H1 (cell line): ENCODE measurements at regions not wholly inside any gene's neighbourhood (a gene's known extent, or its start where the extent isn't known, plus 50 kb on each side); places are given as distances from the start of the nearest gene placed in this dataset.

Experiments
- CTCF ChIA-PET: fragments of 300-600 bp; sonication (Branson Sonifier 250); formaldehyde crosslinking; loops from one replicate; lab custom pipeline; 2021; ENCODE audit not compliant: partially characterized antibody; lab: Charles Lee
- POLR2A ChIA-PET: fragments of 300-600 bp; sonication (Branson Sonifier 250); formaldehyde crosslinking; loops from one replicate; lab custom pipeline; 2021; ENCODE audit warnings: inconsistent platforms; ENCODE audit not compliant: partially characterized antibody; lab: Charles Lee
- DNase-seq, 2 experiments: peaks; one replicate each; pipeline versions ENCODE4 v3.0.0 to v3.0.0-alpha.2; 2010 to 2022; ENCODE audit warnings: low spot score in 2 of 2, low read depth in 1 of 2, mixed read lengths in 1 of 2
- FAIRE-seq: peaks from 2 replicates; lab custom pipeline; 2011; peaks lifted over from hg19 to GRCh38; lab: Jason Lieb, UNC
- H2AFZ ChIP-seq: 2 replicates; pipeline ENCODE4 v1.8.1; 2012; ENCODE audit warnings: low read length, inconsistent platforms
- H2AK5ac ChIP-seq: 2 replicates; pipeline ENCODE4 v1.6.1; 2013; ENCODE audit warnings: low read depth, low read length
- H2BK120ac ChIP-seq: replicated peaks from 2 replicates; pipeline ENCODE3; 2013; ENCODE audit warnings: low read depth, low read length, inconsistent platforms
- H2BK12ac ChIP-seq: 2 replicates; pipeline ENCODE4 v1.6.1; 2013; ENCODE audit warnings: low read depth, low read length
- H2BK15ac ChIP-seq: 2 replicates; pipeline ENCODE4 v1.6.1; 2013; ENCODE audit warnings: low read length
- H2BK20ac ChIP-seq: 2 replicates; pipeline ENCODE4 v1.6.1; 2013; ENCODE audit warnings: low read length
- H2BK5ac ChIP-seq: 2 replicates; pipeline ENCODE4 v1.6.1; 2013; ENCODE audit warnings: low read depth, low read length
- H3K14ac ChIP-seq: 2 replicates; pipeline ENCODE4 v1.6.1; 2013; ENCODE audit warnings: inconsistent platforms; ENCODE audit not compliant: insufficient read length
- H3K18ac ChIP-seq: 2 replicates; pipeline ENCODE4 v1.6.1; 2013; ENCODE audit warnings: low read length; ENCODE audit errors: extremely low read depth
- H3K23ac ChIP-seq: 2 replicates; pipeline ENCODE4 v1.6.1; 2013; ENCODE audit warnings: inconsistent platforms; ENCODE audit not compliant: insufficient read length
- H3K23me2 ChIP-seq: 2 replicates; pipeline ENCODE4 v1.6.1; 2013; ENCODE audit warnings: low read depth, low read length
- H3K27ac ChIP-seq: 2 replicates; pipeline ENCODE4 v1.6.1; 2011; ENCODE audit warnings: low read depth, low read length, inconsistent platforms
- H3K27me3 ChIP-seq, 4 experiments: replicated peaks in 1 of 4; 1 replicate in 1 of 4; 2 replicates in 3 of 4; pipeline versions ENCODE4 v1.6.1 to v1.8.1; 2011 to 2013; ENCODE audit warnings: low read length in 3 of 4, mild to moderate bottlenecking in 3 of 4, inconsistent platforms in 2 of 4, mixed read lengths in 2 of 4, moderate library complexity in 1 of 4; ENCODE audit not compliant: control insufficient read depth in 3 of 4, insufficient read depth in 3 of 4; ENCODE audit errors: extremely low read depth in 1 of 4
- H3K36me3 ChIP-seq, 4 experiments: 2 replicates each; pipeline versions ENCODE4 v1.6.1 to v1.8.1; 2011 to 2013; ENCODE audit warnings: mild to moderate bottlenecking in 4 of 4, low read length in 3 of 4, moderate library complexity in 2 of 4, control low read depth in 1 of 4, inconsistent platforms in 1 of 4; ENCODE audit not compliant: insufficient read depth in 4 of 4, control insufficient read depth in 2 of 4
- H3K4ac ChIP-seq: replicated peaks from 2 replicates; pipeline ENCODE3; 2013; ENCODE audit warnings: low read length, low read depth, mixed read lengths, inconsistent platforms; ENCODE audit not compliant: insufficient read length
- H3K4me1 ChIP-seq, 4 experiments: replicated peaks in 1 of 4; 1 replicate in 1 of 4; 2 replicates in 3 of 4; pipeline versions ENCODE4 v1.6.1 to v1.8.1; 2011 to 2013; ENCODE audit warnings: low read length in 3 of 4, inconsistent platforms in 2 of 4, mixed read lengths in 1 of 4; ENCODE audit not compliant: insufficient read depth in 4 of 4, control insufficient read depth in 3 of 4
- H3K4me2 ChIP-seq, 2 experiments: 2 replicates each; pipeline versions ENCODE4 v1.6.1 to v1.8.1; 2011 to 2013; ENCODE audit warnings: low read depth in 2 of 2, low read length in 2 of 2, control low read depth in 1 of 2, inconsistent platforms in 1 of 2, mild to moderate bottlenecking in 1 of 2; ENCODE audit not compliant: insufficient read depth in 1 of 2
- H3K4me3 ChIP-seq, 4 experiments: fragments of 200-600, 300-600 bp in 1 of 4; sonication (generic), shearing (Covaris generic), sonication (Bioruptor Twin) in 1 of 4; 2 replicates each; pipeline versions ENCODE4 v1.5.1 to v1.8.1; 2011 to 2016; ENCODE audit warnings: low read length in 4 of 4, low read depth in 3 of 4, control low read depth in 2 of 4, inconsistent platforms in 2 of 4, mild to moderate bottlenecking in 2 of 4, mixed read lengths in 1 of 4, moderate library complexity in 1 of 4; ENCODE audit not compliant: insufficient read depth in 2 of 4; ENCODE audit errors: extremely low read depth in 1 of 4
- H3K56ac ChIP-seq: replicated peaks from 2 replicates; pipeline ENCODE3; 2013; ENCODE audit warnings: low read depth, mild to moderate bottlenecking, mixed read lengths, low read length, inconsistent platforms; ENCODE audit not compliant: insufficient read length
- H3K79me1 ChIP-seq: 2 replicates; pipeline ENCODE4 v1.6.1; 2013; ENCODE audit warnings: low read depth, low read length, control low read depth
- H3K79me2 ChIP-seq, 2 experiments: 2 replicates each; pipeline versions ENCODE4 v1.6.1 to v1.8.1; 2012 to 2013; ENCODE audit warnings: low read length in 2 of 2, mild to moderate bottlenecking in 2 of 2, inconsistent platforms in 1 of 2; ENCODE audit not compliant: insufficient read depth in 2 of 2, control insufficient read depth in 1 of 2
- H3K9ac ChIP-seq, 4 experiments: replicated peaks in 1 of 4; 1 replicate in 1 of 4; 2 replicates in 3 of 4; pipeline versions ENCODE4 v1.6.1 to v1.8.1; 2011 to 2013; ENCODE audit warnings: low read depth in 3 of 4, low read length in 3 of 4, control low read depth in 2 of 4, mild to moderate bottlenecking in 2 of 4, moderate library complexity in 2 of 4, inconsistent platforms in 1 of 4; ENCODE audit errors: extremely low read depth in 1 of 4
- H3K9me3 ChIP-seq, 2 experiments: 2 replicates each; pipeline versions ENCODE4 v1.6.1 to v1.8.1; 2012 to 2013; ENCODE audit warnings: mild to moderate bottlenecking in 2 of 2, moderate library complexity in 2 of 2, control low read depth in 1 of 2, inconsistent platforms in 1 of 2, low read depth in 1 of 2, low read length in 1 of 2, mixed read lengths in 1 of 2; ENCODE audit not compliant: insufficient read depth in 2 of 2
- H4K20me1 ChIP-seq, 2 experiments: replicated peaks in 1 of 2; 2 replicates each; pipeline versions ENCODE3 to v1.8.1; 2011 to 2013; ENCODE audit warnings: inconsistent platforms in 2 of 2, low read length in 2 of 2, mild to moderate bottlenecking in 1 of 2; ENCODE audit not compliant: insufficient read depth in 2 of 2, control insufficient read depth in 1 of 2
- H4K5ac ChIP-seq: 2 replicates; pipeline ENCODE4 v1.6.1; 2013; ENCODE audit warnings: low read length, low read depth, mixed read lengths, inconsistent platforms; ENCODE audit not compliant: insufficient read length
- H4K8ac ChIP-seq: 2 replicates; pipeline ENCODE4 v1.8.0; 2013; ENCODE audit warnings: mild to moderate bottlenecking, moderate library complexity, low read length, inconsistent platforms; ENCODE audit not compliant: insufficient read depth; ENCODE audit errors: extremely low read depth
- H4K91ac ChIP-seq: replicated peaks from 2 replicates; pipeline ENCODE3; 2013; ENCODE audit warnings: low read length, mixed read lengths, inconsistent platforms; ENCODE audit not compliant: insufficient read length
- FOSL1 ChIP-seq: IDR thresholded peaks from 2 replicates; pipeline ENCODE4 v1.6.1; 2011; ENCODE audit warnings: mild to moderate bottlenecking, low read depth, low read length, moderate library complexity; ENCODE audit not compliant: insufficient read depth
- GTF2F1 ChIP-seq: IDR thresholded peaks from 2 replicates; pipeline ENCODE4 v1.6.1; 2012; ENCODE audit warnings: low read depth, low read length, improper control_type of control experiment, borderline replicate concordance
- HDAC2 ChIP-seq, 2 experiments: fragments of 300-600 bp in 1 of 2; sonication (generic) in 1 of 2; IDR thresholded peaks; 2 replicates each; pipeline ENCODE4 v1.6.1; 2011 to 2012; ENCODE audit warnings: low read depth in 2 of 2, low read length in 2 of 2, mild to moderate bottlenecking in 2 of 2, moderate library complexity in 2 of 2, borderline replicate concordance in 1 of 2, inconsistent platforms in 1 of 2
- KDM1A ChIP-seq: fragments of 200-600, 300-600 bp; sonication (generic); IDR thresholded peaks from 2 replicates; pipeline ENCODE4 v1.7.1; 2016; ENCODE audit warnings: mild to moderate bottlenecking, low read length, borderline replicate concordance
- NANOG ChIP-seq: IDR thresholded peaks from 2 replicates; pipeline ENCODE4 v1.6.1; 2011; ENCODE audit warnings: low read length, low read depth, mild to moderate bottlenecking, inconsistent platforms; ENCODE audit not compliant: insufficient read depth, poor library complexity, severe bottlenecking
- POLR2A ChIP-seq, 2 experiments: IDR thresholded peaks; 1 replicate in 1 of 2; 2 replicates in 1 of 2; pipeline ENCODE4 v1.6.1; 2011; ENCODE audit warnings: low read depth in 2 of 2, low read length in 2 of 2, mild to moderate bottlenecking in 2 of 2; ENCODE audit errors: control extremely low read depth in 1 of 2
- TAF1 ChIP-seq: IDR thresholded peaks from 2 replicates; pipeline ENCODE4 v1.6.1; 2011; ENCODE audit warnings: mild to moderate bottlenecking, low read depth, low read length
- TBP ChIP-seq: IDR thresholded peaks from 2 replicates; pipeline ENCODE4 v1.6.1; 2011; ENCODE audit warnings: low read depth, low read length, improper control_type of control experiment
- WGBS, 2 experiments: shearing (Covaris generic) in 1 of 2; methylation state at CpG; one replicate each; pipeline versions ENCODE4 v1.1.6 to v1.1.7; 2013 to 2015; ENCODE audit warnings: low lambda C conversion rate in 2 of 2, mixed read lengths in 2 of 2, inconsistent platforms in 1 of 2, low coverage in 1 of 2, missing lambda C conversion rate in 1 of 2; ENCODE audit not compliant: insufficient replicate concordance in 2 of 2, insufficient coverage in 1 of 2, insufficient read length in 1 of 2; ENCODE audit errors: extremely low coverage in 1 of 2, missing lambda C conversion rate in 1 of 2; 5-methylcytosine and 5-hydroxymethylcytosine counted together

GRCh38 chr11:130706572-130706971, 209.7 kb downstream of the SNX19 start:
- Histone ChIP-seq H4K5ac (no peak overlapping the region), H3K4me2 (no peak overlapping the region), H3K36me3 (no peaks in the 10 kb centered on the region), H4K91ac (no peak overlapping the region), H3K4ac (no peak overlapping the region), H2AK5ac (no peak overlapping the region), H3K27ac (no peak overlapping the region), H3K9me3 (no peaks in the 10 kb centered on the region), H2BK120ac (no peak overlapping the region)
- no peak for DNase-seq
- TF ChIP-seq NANOG (no peak), TBP (no peak), TAF1 (no peak), GTF2F1 (no peak), KDM1A (no peak), FOSL1 (no peak), POLR2A (IDR thresholded peaks at IDR 0.05; ENCODE audit: control extremely low read depth in 1 of 2, low read depth in 2 of 2, low read length in 2 of 2) (no peak), HDAC2 (IDR thresholded peaks at IDR 0.05; ENCODE audit: borderline replicate concordance in 1 of 2, low read depth in 2 of 2, low read length in 2 of 2) (no peak)
- TF ChIP-seq, all 59 proteins: peak for 0
- Histone ChIP-seq H2AFZ (no peak overlapping the region), H2BK20ac (no peak overlapping the region), H3K4me3 (no peak overlapping the region), H3K18ac (no peak overlapping the region), H3K4me1 (no peaks in the 10 kb centered on the region; a peak in 1 of 7 replicates), H3K56ac (no peak overlapping the region), H2BK5ac (no peak overlapping the region), H3K9ac (no peak overlapping the region), H2BK15ac (no peak overlapping the region), H3K14ac (no peak overlapping the region), H3K23me2 (no peaks in the 10 kb centered on the region), H3K27me3 (no peaks in the 10 kb centered on the region), H2BK12ac (no peak overlapping the region), H4K8ac (no peak overlapping the region), H3K79me1 (no peaks in the 10 kb centered on the region), H3K79me2 (no peaks in the 10 kb centered on the region), H4K20me1 (no peaks in the 10 kb centered on the region), H3K23ac (no peak overlapping the region)
- ChIA-PET CTCF (interaction anchor here (0.6 to 1.8 kb wide), 6 partner anchors 38 to 1572 kb away, joined by 3 to 4 read pairs (median 3); no protein-coding TSS in a partner anchor), POLR2A (no interaction called here)
- no peak for FAIRE-seq
- WGBS, 2 experiments: 93% methylated on average over 5 of the region's 5 CpGs; no CpG with 5 or more reads in 1 of the 2 experiments
